ENCODE measurements at regions not wholly inside any gene's neighbourhood (a gene's known extent, or its start where the extent isn't known, plus 50 kb on each side); places are given as distances from the start of the nearest gene placed in this dataset.

GRCh38 chr4:165689159-165689558 is 183.9 kb upstream of the TLL1 start:
- ChIA-PET POLR2A (no interaction called here), CTCF (no interaction called here)
- no peak overlapping the region for H3K4me3 ChIP-seq (ENCODE audit: low read depth in 2 of 2, low read length in 2 of 2)
- H3K9me3 ChIP-seq (ENCODE audit: control insufficient read depth, insufficient read depth, low read depth, low read length): no peaks in the 10 kb centered on the region
- no peak overlapping the region for H3K27ac ChIP-seq (ENCODE audit: low read length)
- BruUV-seq (replicated peaks): no TSS peak
- TF ChIP-seq SIN3A (IDR thresholded peaks at IDR 0.05; ENCODE audit: borderline replicate concordance, insufficient read depth, low read depth, low read length) (no peak), POLR2AphosphoS5 (IDR thresholded peaks at IDR 0.05; ENCODE audit: low read depth, low read length) (no peak), CTCF (IDR thresholded peaks at IDR 0.05) (no peak), REST (IDR thresholded peaks at IDR 0.05; ENCODE audit: insufficient read depth in 1 of 2, low read depth in 2 of 2, low read length in 1 of 2) (no peak), TCF7L2 (IDR thresholded peaks at IDR 0.05; ENCODE audit: low read depth, low read length) (no peak)
- DNase-seq (ENCODE audit: low read depth, low spot score): no peak
- no peak for ATAC-seq
- in situ Hi-C loops (cut with HindIII; ENCODE audit: low pct_unique_long_range_greater_than_20kb, low sequenced_read_pairs) (no loop called here), intact Hi-C loops (cut with micrococcal nuclease; ENCODE audit: unreplicated experiment) (no loop called here)
- H3K4me1 ChIP-seq (ENCODE audit: control insufficient read depth, insufficient read depth, low read length): no peaks in the 10 kb centered on the region
- no peaks in the 10 kb centered on the region for H3K27me3 ChIP-seq (ENCODE audit: control insufficient read depth, insufficient read depth, low read length)
- no peaks in the 10 kb centered on the region for H3K36me3 ChIP-seq (ENCODE audit: control insufficient read depth, insufficient read depth, low read length)

GRCh38 chr4:165692082-165692481 is 181.0 kb upstream of the TLL1 start:
- H3K4me1 ChIP-seq (ENCODE audit: control insufficient read depth, insufficient read depth, low read length): no peaks in the 10 kb centered on the region
- ChIA-PET CTCF (no interaction called here), POLR2A (no interaction called here)
- no peak overlapping the region for H3K4me3 ChIP-seq (ENCODE audit: low read depth in 2 of 2, low read length in 2 of 2)
- H3K27ac ChIP-seq (ENCODE audit: low read length): no peak overlapping the region
- H3K9me3 ChIP-seq (ENCODE audit: control insufficient read depth, insufficient read depth, low read depth, low read length): no peaks in the 10 kb centered on the region
- H3K27me3 ChIP-seq (ENCODE audit: control insufficient read depth, insufficient read depth, low read length): no peaks in the 10 kb centered on the region
- TF ChIP-seq CTCF (IDR thresholded peaks at IDR 0.05): no peak
- intact Hi-C loops (cut with micrococcal nuclease; ENCODE audit: unreplicated experiment) (no loop called here), in situ Hi-C loops (cut with HindIII; ENCODE audit: low pct_unique_long_range_greater_than_20kb, low sequenced_read_pairs) (no loop called here)
- no peak for DNase-seq (ENCODE audit: low read depth, low spot score)
- no peaks in the 10 kb centered on the region for H3K36me3 ChIP-seq (ENCODE audit: control insufficient read depth, insufficient read depth, low read length)
- BruUV-seq (replicated peaks): no TSS peak
- no peak for ATAC-seq

- intact Hi-C loops (cut with micrococcal nuclease; ENCODE audit: unreplicated experiment) (no loop called here), in situ Hi-C loops (cut with HindIII; ENCODE audit: low pct_unique_long_range_greater_than_20kb, low sequenced_read_pairs) (no loop called here)
- H3K27me3 ChIP-seq (ENCODE audit: control insufficient read depth, insufficient read depth, low read length): no peaks in the 10 kb centered on the region
- TF ChIP-seq TCF7L2 (IDR thresholded peaks at IDR 0.05; ENCODE audit: low read depth, low read length): no peak
- no peak for TF ChIP-seq POLR2AphosphoS5 (IDR thresholded peaks at IDR 0.05; ENCODE audit: low read depth, low read length)
- TF ChIP-seq CTCF (IDR thresholded peaks at IDR 0.05): no peak
- TF ChIP-seq REST (IDR thresholded peaks at IDR 0.05; ENCODE audit: insufficient read depth in 1 of 2, low read depth in 2 of 2, low read length in 1 of 2): no peak
- ChIA-PET POLR2A (no interaction called here), CTCF (no interaction called here)
- H3K4me3 ChIP-seq (ENCODE audit: low read depth in 2 of 2, low read length in 2 of 2): no peak overlapping the region
- no peak overlapping the region for H3K27ac ChIP-seq (ENCODE audit: low read length)
- no peak for ATAC-seq
- DNase-seq (ENCODE audit: low read depth, low spot score): no peak
- no peaks in the 10 kb centered on the region for H3K9me3 ChIP-seq (ENCODE audit: control insufficient read depth, insufficient read depth, low read depth, low read length)
- H3K4me1 ChIP-seq (ENCODE audit: control insufficient read depth, insufficient read depth, low read length): no peaks in the 10 kb centered on the region
- no TSS peak for BruUV-seq (replicated peaks)
- no peaks in the 10 kb centered on the region for H3K36me3 ChIP-seq (ENCODE audit: control insufficient read depth, insufficient read depth, low read length)
Measured at GRCh38 chr4:165698272-165698671, 174.8 kb upstream of the TLL1 start.
